ENCODE measurements at regions not wholly inside any gene's neighbourhood (a gene's known extent, or its start where the extent isn't known, plus 50 kb on each side); places are given as distances from the start of the nearest gene placed in this dataset.

- Histone ChIP-seq H3K36me3 (no peaks in the 10 kb centered on the region), H3K4me1 (ENCODE audit: control insufficient read depth in 1 of 2, low read depth in 2 of 2) (no peaks in the 10 kb centered on the region), H3K4me3 (no peak overlapping the region), H3K27ac (no peak overlapping the region), H3K27me3 (replicated peaks; ENCODE audit: insufficient read depth) (no peaks in the 10 kb centered on the region), H3K9me3 (no peaks in the 10 kb centered on the region)
- no peak for TF ChIP-seq CTCF (IDR thresholded peaks at IDR 0.05)
- no peak for ATAC-seq (ENCODE audit: insufficient number of reproducible peaks, low FRiP score, low read depth)
- no peak for DNase-seq (ENCODE audit: low spot score)
Measured at GRCh38 chr18:24840051-24840450, 379.6 kb downstream of the HRH4 start.

- ATAC-seq (ENCODE audit: insufficient number of reproducible peaks, low FRiP score, low read depth) (no peak), DNase-seq (ENCODE audit: low spot score) (no peak)
- Histone ChIP-seq H3K27me3 (replicated peaks; ENCODE audit: insufficient read depth) (no peaks in the 10 kb centered on the region), H3K36me3 (no peaks in the 10 kb centered on the region), H3K4me1 (ENCODE audit: control insufficient read depth in 1 of 2, low read depth in 2 of 2) (no peaks in the 10 kb centered on the region), H3K27ac (no peak overlapping the region), H3K9me3 (no peaks in the 10 kb centered on the region), H3K4me3 (no peak overlapping the region)
- TF ChIP-seq CTCF (IDR thresholded peaks at IDR 0.05) = no peak
Measured at GRCh38 chr18:24840640-24841039, 380.2 kb downstream of the HRH4 start.

- no peak overlapping the region for H3K4me3 ChIP-seq
- no peaks in the 10 kb centered on the region for H3K36me3 ChIP-seq
- no peak for TF ChIP-seq CTCF (IDR thresholded peaks at IDR 0.05)
- no peak for DNase-seq (ENCODE audit: low spot score)
- ATAC-seq (ENCODE audit: insufficient number of reproducible peaks, low FRiP score, low read depth) = no peak
- H3K27me3 ChIP-seq (replicated peaks; ENCODE audit: insufficient read depth) = no peaks in the 10 kb centered on the region
- no peaks in the 10 kb centered on the region for H3K9me3 ChIP-seq
- no peaks in the 10 kb centered on the region for H3K4me1 ChIP-seq (ENCODE audit: control insufficient read depth in 1 of 2, low read depth in 2 of 2)
- no peak overlapping the region for H3K27ac ChIP-seq
Measured at GRCh38 chr18:24841536-24841935, 381.1 kb downstream of the HRH4 start.

GRCh38 chr18:24843123-24843522 lies 382.7 kb downstream of the HRH4 start:
- H3K27ac ChIP-seq = no peak overlapping the region
- no peaks in the 10 kb centered on the region for H3K36me3 ChIP-seq
- no peaks in the 10 kb centered on the region for H3K4me1 ChIP-seq (ENCODE audit: control insufficient read depth in 1 of 2, low read depth in 2 of 2)
- no peak overlapping the region for H3K4me3 ChIP-seq
- no peaks in the 10 kb centered on the region for H3K27me3 ChIP-seq (replicated peaks; ENCODE audit: insufficient read depth)
- TF ChIP-seq CTCF (IDR thresholded peaks at IDR 0.05) = no peak
- DNase-seq (ENCODE audit: low spot score) (no peak), ATAC-seq (ENCODE audit: insufficient number of reproducible peaks, low FRiP score, low read depth) (no peak)
- H3K9me3 ChIP-seq = no peaks in the 10 kb centered on the region

- Histone ChIP-seq H3K27ac (no peak overlapping the region), H3K27me3 (replicated peaks; ENCODE audit: insufficient read depth) (no peaks in the 10 kb centered on the region), H3K4me3 (no peak overlapping the region), H3K36me3 (no peaks in the 10 kb centered on the region), H3K9me3 (no peaks in the 10 kb centered on the region), H3K4me1 (ENCODE audit: control insufficient read depth in 1 of 2, low read depth in 2 of 2) (no peaks in the 10 kb centered on the region)
- TF ChIP-seq CTCF (IDR thresholded peaks at IDR 0.05) = no peak
- ATAC-seq (ENCODE audit: insufficient number of reproducible peaks, low FRiP score, low read depth) (no peak), DNase-seq (ENCODE audit: low spot score) (no peak)
Measured at GRCh38 chr18:24846138-24846537, 385.7 kb downstream of the HRH4 start.

Measured in thoracic aorta (tissue), 2 donors.